ENCODE measurements at regions not wholly inside any gene's neighbourhood (a gene's known extent, or its start where the extent isn't known, plus 50 kb on each side); places are given as distances from the start of the nearest gene placed in this dataset.
"Not testable (repeated sequence)": the region's sequence is repeated elsewhere in the genome, so short reads cannot be mapped to it uniquely, and the experiment has no call there.

GRCh38 chr5:143957455-143957854, 145.5 kb downstream of the HMHB1 start:
- no peak for DNase-seq

- DNase-seq = no peak
Measured at GRCh38 chr5:143962201-143962600, 150.2 kb downstream of the HMHB1 start.

- no peak for DNase-seq
Measured at GRCh38 chr5:143964919-143965318, 153.0 kb downstream of the HMHB1 start.

DNA sequence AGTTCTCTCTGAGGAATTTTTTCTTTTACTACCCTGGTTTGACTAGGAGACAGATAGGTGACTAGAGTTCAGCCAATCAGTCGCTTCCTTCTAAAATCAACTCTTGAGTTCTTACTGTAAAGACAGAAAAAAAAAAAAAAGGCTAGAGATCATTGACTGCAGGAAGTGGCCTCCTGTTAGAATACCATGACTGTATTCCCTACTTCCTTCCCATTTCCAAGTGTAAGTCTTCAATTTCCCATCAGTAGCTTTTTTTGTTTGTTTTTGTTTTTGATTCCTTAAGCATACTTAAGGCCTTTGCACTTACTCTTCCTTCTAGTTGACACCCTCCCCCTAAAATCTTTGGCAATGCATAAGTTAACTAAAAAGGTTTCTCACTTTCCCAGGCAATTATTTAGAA, 154.3 kb downstream of the HMHB1 start:
- no peak for DNase-seq

DNA sequence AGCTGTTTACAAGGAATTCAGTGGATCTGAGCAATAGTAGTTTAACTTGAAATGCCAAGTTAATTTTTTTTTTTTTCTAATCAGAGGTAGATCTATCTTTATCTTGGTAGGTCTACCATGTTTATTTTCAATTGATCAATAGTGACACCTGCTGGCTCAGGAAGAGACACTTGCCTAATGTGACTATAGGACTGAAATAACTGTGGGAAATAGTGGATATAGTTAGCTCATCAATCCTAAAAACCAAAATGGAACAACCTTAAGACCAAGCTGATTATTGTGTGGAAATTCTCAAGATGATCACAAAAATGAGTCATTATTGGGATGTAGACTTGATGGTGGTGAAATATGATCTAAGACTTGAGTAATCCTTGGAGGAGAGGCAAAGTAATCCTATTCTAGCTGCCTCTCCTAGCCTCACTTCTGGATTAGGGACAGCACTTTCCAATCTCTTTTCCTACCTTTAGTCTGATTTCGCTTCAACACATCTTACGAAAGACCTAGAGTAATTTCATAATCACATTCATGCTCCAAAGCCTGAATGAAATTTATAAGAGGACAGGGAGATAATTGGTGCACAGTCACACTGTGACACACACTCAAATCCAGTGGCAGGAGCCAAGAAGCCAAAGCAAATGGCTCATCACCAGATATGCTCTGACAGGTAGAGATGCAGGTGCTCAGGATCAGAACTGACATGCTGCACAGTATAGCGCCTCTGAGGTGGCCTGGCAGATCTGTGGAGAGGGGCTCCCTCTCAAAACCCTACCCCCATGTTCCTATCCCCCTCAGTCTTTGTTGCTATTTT, 156.3 kb downstream of the HMHB1 start:
- DNase-seq = peak in 1 of 5 experiments; percentile 57

DNA sequence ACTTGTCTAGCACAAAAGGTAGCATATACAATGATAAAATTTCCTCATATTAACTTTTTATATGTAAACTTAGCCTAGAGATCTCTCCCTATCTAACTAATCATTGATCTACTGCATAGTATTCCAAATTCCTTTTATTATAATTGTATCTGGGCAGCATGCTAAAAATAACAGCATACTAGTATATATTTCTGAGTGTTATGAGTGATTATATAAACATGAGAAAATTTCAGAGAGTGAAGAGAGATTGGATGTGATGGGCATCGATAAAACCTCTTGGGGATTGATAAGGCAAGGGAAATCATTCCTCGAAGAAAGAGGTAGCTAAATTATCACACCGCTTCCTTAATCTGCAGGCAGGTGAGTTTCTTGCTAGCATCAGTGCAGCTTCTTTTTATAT, 158.2 kb downstream of the HMHB1 start:
- DNase-seq = no peak

DNA sequence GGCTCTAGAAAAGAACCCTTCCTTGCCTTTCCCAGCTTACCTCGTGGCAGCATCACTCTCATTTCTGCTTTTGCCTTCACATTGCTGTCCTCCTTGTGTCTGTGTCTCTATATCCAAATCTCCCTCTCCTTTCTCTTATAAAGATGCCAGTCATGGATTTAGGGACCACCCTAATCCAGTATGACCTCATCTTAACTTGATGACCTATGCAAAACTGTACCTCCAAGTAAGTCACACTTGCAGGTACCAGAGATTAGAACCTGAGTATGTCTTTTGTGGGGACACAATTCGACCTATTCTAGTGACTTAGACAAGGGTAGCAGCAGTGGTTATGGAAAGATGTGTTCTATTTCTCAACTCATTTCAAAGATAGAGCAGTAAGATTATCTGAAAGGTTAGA, 160.1 kb downstream of the HMHB1 start:
- DNase-seq = no peak

DNA sequence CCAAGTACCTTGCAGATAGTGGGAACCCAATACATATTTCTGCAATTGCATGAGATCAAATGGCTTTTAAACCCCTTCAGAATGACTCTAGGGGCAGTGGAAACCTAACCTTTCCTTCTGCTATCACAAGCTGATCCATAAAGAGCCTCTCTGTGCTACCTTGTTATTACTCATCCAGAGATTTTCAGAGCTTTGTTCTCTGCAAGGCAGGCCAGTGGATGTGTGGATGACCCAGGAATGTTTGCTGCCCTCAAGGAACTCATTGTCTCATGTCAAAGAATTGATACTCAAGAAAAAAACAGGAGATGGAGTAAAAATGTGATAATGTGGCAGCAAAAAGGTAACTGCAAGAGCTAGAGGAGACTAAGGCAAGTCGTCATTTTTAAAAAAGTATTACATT, 164.1 kb downstream of the HMHB1 start:
- no peak for DNase-seq

GRCh38 chr5:143977891-143978461, 166.0 kb downstream of the HMHB1 start:
- DNase-seq = no peak

DNA sequence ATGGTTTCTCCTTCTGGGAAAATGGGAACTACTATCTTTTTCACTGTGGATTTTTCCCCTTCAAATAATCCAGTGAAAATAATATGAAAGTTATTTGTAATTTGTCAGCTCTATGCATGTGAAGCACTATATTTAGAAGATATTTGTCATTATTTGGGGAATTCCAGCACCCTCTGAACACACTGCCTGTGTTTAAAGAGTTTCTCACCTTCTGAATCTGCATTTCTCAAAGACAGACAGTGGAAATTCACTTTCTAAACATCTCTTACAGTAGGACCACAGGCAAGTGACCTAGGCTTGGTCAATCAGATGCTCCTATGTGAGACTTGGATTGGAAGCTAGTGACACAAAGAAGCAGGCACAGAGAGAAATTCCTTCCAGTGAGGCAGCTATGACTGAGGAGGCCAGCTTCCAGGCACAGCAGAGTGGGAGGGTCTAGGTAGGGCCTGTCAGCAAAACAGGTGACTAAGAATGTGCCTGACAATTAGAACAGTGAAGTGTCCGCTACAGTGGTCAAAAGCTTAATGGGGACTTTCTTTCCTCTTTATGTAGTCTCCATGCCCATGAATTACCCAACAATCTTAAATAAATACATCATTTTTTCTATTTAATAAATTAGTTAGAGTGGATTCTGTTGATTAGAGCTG, 167.2 kb downstream of the HMHB1 start:
- no peak for DNase-seq

DNA sequence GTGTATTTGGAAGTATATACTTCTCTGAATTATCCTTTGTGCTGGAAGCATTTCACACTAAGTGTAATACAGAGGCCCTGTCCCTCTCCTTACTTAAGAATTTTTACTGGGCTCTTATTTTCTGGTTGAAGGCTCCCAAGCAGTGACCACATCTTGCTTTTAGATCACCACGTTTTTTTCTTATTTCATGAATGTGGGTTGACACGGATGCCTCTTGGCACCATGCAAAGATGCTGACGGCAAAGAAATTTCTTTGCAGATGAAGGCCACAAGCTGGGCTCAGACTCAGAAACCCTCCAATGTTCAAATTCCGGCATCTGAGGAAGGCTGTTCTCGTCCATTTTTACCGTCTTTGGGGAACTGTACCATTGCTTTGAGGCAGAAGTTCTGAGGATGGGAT, 168.5 kb downstream of the HMHB1 start:
- DNase-seq = no peak

DNA sequence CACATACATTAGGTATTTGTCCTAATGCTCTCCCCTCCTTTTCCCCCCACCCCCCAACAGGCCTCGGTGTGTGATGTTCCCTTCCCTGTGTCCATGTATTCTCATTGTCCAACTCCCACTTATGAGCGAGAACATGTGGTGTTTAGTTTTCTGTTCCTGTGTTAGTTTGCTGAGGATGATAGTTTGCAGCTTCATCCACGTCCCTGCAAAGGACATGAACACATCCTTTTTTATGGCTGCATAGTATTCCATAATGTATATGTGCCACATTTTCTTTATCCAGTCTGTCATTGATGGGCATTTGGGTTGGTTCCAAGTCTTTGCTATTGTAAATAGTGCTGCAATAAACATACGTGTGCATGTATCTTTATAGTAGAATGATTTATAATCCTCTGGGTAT, 171.0 kb downstream of the HMHB1 start:
- not testable (repeated sequence) for DNase-seq

- DNase-seq = no peak
Measured at GRCh38 chr5:143985832-143986515, 174.0 kb downstream of the HMHB1 start.

GRCh38 chr5:143986516-143987212, 174.7 kb downstream of the HMHB1 start:
- no peak for DNase-seq

- no peak for DNase-seq
Measured at GRCh38 chr5:143987264-143987663, 175.3 kb downstream of the HMHB1 start.

- DNase-seq = no peak
Measured at GRCh38 chr5:143987751-143988560, 176.0 kb downstream of the HMHB1 start.

GRCh38 chr5:143992496-143992895, 178.0 kb downstream of the YIPF5 start:
- DNase-seq = no peak

DNA sequence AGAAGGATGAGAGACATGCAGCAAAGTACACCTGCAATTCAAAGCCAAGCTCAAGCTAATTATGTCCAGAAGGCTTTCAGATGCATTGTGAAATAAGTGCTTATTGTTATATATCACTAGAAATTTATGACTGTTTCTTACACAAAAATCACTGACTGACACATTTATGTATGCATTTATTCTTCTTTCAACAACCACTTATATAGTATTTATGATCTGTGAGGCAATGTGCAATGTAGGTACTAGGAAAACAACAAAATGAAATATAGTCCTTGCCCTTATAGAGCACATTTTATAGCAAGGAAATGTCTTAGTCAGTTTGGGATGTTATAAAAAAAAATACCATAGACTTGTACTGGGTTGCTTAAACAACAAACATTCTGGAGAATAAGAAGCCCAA, 167.6 kb downstream of the YIPF5 start:
- DNase-seq = no peak

DNA sequence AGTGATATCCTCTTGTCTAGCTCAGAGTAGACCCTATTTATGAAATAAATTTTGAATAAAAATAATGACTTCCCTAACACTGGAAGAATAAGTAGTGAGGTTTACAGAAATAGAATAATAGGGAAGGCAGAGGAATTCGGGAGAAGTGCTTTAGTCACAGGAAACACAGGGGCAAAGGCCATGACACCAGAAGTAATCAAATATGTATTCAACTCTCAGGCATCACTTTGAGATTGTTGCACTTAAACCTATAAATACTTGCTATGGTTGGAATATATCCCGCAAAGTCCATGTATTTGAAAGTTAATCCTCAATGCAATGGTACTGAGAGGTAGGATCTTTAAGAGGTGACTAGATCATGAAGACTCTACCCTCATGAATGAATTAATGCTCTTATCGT, 166.8 kb downstream of the YIPF5 start:
- DNase-seq = no peak

DNA sequence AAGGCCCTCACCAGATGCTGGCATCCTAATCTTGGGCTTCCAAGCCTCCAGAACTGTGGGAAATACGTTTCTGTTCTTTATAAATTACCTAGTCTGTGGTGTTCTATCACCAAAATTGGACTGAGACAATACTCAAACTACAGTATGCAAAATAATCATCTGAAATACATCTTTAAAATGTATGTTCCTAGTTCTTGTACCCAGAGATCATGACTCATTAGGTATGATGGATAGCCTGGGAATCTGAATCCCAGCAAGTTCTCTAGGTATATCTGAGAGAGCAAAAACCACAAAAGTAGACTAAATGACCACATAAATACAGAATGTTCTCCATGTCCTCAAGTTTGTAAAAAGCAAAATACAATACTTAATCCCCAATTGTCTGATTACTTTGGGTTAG, 166.3 kb downstream of the YIPF5 start:
- no peak for DNase-seq

DNA sequence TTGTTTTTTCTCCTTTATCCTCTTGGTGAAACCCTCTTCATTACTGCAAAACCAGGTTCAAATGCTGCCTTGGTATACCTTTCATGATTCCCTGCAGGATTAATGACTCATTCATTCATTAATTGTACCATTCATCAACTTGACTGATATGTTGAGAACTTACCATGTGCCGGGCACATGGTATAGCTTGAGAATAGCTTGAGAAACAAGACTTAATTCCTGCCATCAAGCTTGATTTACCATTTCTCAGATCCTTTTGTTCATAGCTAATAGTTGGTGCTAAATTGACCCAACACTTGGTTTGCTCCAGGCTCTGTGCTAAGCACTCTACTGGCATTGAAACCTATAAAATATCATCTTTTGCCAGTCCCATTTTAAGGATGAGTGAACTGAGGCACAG, 165.7 kb downstream of the YIPF5 start:
- no peak for DNase-seq

- no peak for DNase-seq
Measured at GRCh38 chr5:144009116-144009515, 161.3 kb downstream of the YIPF5 start.
